IMR-90 (cell line): ENCODE measurements at regions not wholly inside any gene's neighbourhood (a gene's known extent, or its start where the extent isn't known, plus 50 kb on each side); places are given as distances from the start of the nearest gene placed in this dataset.

Experiments
- MAZ ChIP-seq: IDR thresholded peaks from 2 replicates; pipeline ENCODE4 v1.6.1; 2012; ENCODE audit warnings: low read depth, mild to moderate bottlenecking, low read length, improper control_type of control experiment, moderate library complexity, borderline replicate concordance
- POLR2A ChIP-seq: IDR thresholded peaks from 2 replicates; pipeline ENCODE4 v1.6.1; 2012; ENCODE audit warnings: mild to moderate bottlenecking, low read depth, low read length
- RAD21 ChIP-seq: IDR thresholded peaks from 2 replicates; pipeline ENCODE4 v1.6.1; 2012; ENCODE audit warnings: low read length, improper control_type of control experiment
- RCOR1 ChIP-seq: IDR thresholded peaks from 2 replicates; pipeline ENCODE4 v1.6.1; 2012; ENCODE audit warnings: mild to moderate bottlenecking, low read length, improper control_type of control experiment; ENCODE audit not compliant: insufficient replicate concordance
- TF ChIP-seq, protein P1 (sequence below): conservative IDR thresholded peaks from 2 replicates; pipeline ENCODE4 v1.5.1; 2012; ENCODE audit warnings: mild to moderate bottlenecking, low read depth, low read length, improper control_type of control experiment
- TF ChIP-seq, protein P2 (sequence below): fragments of 150-350 bp; IDR thresholded peaks from 2 replicates; pipeline ENCODE4 v1.6.1; 2016; ENCODE audit warnings: low read depth, mild to moderate bottlenecking, low read length, moderate library complexity, borderline replicate concordance
- TF ChIP-seq, protein P3 (sequence below): fragments of 150-350 bp; IDR thresholded peaks from 2 replicates; pipeline ENCODE4 v1.6.1; 2017; ENCODE audit warnings: mild to moderate bottlenecking, antibody characterized with exemption, low read length, low read depth

DNA sequence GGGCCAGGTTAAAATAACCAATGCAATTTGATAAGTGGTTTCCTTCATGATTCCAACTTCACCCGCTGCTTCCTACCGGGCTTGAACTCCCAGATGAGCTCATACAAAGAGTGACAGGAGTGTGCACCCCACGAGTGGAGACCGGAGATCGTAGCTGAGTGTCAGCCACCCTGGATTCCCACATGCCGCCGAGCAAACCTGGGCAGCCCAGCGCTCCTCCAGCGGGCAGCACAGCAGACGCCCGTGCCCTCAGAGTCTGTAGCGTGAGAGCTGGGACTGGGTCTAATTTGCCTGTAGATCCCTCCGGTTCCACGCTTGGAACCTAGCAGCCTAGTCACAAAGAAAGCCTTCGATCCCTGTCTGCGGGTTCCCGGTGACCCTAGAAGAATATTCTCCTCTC lies 476.1 kb upstream of the MGMT start:
- TF ChIP-seq, protein P1, sequence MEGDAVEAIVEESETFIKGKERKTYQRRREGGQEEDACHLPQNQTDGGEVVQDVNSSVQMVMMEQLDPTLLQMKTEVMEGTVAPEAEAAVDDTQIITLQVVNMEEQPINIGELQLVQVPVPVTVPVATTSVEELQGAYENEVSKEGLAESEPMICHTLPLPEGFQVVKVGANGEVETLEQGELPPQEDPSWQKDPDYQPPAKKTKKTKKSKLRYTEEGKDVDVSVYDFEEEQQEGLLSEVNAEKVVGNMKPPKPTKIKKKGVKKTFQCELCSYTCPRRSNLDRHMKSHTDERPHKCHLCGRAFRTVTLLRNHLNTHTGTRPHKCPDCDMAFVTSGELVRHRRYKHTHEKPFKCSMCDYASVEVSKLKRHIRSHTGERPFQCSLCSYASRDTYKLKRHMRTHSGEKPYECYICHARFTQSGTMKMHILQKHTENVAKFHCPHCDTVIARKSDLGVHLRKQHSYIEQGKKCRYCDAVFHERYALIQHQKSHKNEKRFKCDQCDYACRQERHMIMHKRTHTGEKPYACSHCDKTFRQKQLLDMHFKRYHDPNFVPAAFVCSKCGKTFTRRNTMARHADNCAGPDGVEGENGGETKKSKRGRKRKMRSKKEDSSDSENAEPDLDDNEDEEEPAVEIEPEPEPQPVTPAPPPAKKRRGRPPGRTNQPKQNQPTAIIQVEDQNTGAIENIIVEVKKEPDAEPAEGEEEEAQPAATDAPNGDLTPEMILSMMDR, result no peak
- TF ChIP-seq POLR2A, result no peak
- TF ChIP-seq, protein P2, sequence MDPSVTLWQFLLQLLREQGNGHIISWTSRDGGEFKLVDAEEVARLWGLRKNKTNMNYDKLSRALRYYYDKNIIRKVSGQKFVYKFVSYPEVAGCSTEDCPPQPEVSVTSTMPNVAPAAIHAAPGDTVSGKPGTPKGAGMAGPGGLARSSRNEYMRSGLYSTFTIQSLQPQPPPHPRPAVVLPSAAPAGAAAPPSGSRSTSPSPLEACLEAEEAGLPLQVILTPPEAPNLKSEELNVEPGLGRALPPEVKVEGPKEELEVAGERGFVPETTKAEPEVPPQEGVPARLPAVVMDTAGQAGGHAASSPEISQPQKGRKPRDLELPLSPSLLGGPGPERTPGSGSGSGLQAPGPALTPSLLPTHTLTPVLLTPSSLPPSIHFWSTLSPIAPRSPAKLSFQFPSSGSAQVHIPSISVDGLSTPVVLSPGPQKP, result no peak
- no peak for TF ChIP-seq RCOR1
- no peak for TF ChIP-seq MAZ
- TF ChIP-seq RAD21, result no peak
- TF ChIP-seq, protein P3, sequence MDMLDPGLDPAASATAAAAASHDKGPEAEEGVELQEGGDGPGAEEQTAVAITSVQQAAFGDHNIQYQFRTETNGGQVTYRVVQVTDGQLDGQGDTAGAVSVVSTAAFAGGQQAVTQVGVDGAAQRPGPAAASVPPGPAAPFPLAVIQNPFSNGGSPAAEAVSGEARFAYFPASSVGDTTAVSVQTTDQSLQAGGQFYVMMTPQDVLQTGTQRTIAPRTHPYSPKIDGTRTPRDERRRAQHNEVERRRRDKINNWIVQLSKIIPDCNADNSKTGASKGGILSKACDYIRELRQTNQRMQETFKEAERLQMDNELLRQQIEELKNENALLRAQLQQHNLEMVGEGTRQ, result no peak
